Activated T-helper 9 cell treated with anti-CD3 and anti-CD28 coated beads, Interleukin-2, amount 50 U/mL, for 16 hours (primary cell): ENCODE measurements at regions not wholly inside any gene's neighbourhood (a gene's known extent, or its start where the extent isn't known, plus 50 kb on each side); places are given as distances from the start of the nearest gene placed in this dataset.
"Not testable (repeated sequence)": the region's sequence is repeated elsewhere in the genome, so short reads cannot be mapped to it uniquely, and the experiment has no call there.

ENCODE experiments used
- DNase-seq: peaks from one replicate; pipeline ENCODE4 v3.0.0-alpha.2; 2020; ENCODE audit warnings: low read depth

- DNase-seq, result no peak
Observed at GRCh38 chr10:101280511-101280910, 51.2 kb upstream of the LBX1 start.

DNA sequence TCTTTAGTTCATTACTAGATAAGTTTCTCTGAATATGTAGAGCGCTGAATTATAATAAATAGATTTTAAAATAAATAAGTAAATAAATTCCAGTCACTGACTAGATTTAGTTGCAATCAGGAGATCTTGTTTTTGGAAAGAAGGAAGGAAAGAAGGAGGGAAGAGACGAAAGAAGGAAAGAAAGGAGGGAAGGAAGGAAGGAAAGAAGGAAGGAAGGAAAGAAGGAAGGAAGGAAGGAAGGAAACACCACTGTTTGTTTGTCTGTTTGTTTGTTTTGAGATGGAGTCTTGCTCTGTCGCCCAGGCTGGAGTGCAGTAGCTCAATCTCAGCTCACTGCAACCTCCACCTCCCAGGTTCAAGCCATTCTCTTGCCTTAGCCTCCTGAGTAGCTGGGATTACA, 51.7 kb upstream of the LBX1 start:
- DNase-seq, result not testable (repeated sequence)

GRCh38 chr10:101282947-101283346, 53.7 kb upstream of the LBX1 start:
- no peak for DNase-seq

DNA sequence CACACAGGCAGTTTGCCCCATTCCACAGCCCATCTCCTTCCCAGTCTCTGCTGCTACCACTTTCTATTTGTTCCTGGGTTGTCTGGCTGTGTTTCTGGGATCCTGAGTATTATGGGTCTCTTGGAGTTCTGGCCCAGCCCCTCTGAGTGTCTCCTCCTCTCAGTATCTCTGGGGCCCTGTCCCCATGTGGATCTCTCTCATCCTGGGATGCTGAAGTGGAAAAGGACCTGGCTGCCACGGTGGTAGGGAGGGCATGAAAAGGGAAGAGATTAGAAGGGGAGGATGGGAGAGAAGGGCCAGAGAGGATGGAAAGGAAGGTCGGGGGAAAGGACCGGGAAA, 54.5 kb upstream of the LBX1 start:
- DNase-seq, result no peak

GRCh38 chr10:101284101-101284743, 55.0 kb upstream of the LBX1 start:
- no peak for DNase-seq

GRCh38 chr10:101284744-101285463, 55.6 kb upstream of the LBX1 start:
- DNase-seq, result no peak

DNA sequence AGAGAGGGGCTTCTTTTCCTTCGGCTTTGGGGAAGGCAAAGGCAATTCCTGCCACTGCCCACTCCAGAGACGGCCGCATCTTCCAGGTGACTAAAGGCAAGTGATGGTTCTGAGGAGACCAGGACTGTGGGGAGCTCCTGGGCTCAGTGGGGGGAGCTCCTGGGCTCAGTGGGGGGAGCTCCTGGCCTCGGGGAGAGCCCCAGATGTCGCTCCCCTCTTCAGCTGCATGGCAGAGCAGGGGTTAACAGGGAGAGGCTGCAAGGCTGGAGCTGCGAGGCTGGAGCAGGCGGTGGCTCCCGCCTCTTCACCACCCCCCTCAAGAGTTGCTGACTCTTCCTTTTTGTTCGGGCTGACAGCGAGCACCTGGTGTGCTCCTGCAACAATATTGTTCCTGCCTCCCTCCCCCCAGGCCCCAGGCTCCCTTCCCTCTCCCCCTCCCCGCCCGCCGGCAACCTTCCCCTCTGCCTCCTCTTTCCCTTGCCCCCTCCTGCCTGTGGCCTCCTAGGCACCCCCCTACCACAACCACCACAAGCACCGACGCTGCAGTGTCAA, 56.3 kb upstream of the LBX1 start:
- no peak for DNase-seq

DNA sequence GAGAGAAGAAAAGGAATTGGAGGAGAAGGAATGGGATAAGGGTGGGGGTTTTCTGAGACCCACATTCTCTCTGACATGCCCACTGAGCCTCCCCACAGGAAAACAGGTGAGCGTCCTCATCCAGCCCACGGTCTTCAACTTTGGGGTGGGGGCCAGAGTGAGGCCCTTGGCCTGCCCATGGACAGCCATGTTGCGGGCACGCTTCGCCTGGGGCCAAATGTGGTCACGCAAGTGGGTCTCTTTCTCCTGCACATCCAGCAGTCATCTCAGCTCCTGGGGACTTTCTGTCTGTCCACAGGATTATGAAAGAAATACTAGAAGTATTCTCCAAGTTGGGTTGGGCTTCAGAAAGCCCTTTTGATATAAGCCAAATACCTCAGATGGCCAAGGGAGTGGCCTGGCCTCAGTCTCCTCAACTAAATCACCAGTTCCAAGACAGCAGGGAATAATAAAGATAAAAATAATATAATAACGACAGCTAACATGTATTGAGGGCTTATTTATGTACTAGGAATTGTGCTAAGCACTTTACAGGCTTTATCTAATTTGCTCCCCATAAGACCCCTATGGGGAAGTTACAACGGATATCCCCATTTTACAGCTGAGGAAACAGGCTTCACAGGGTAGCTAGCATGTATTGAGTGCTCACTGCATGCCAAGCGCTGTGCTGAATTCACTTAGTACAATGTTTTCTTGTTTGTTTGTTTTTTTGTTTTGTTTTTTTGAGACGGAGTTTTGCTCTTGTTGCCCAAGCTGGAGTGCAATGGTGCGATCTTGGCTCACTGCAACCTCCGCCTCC, 57.2 kb upstream of the LBX1 start:
- no peak for DNase-seq

DNA sequence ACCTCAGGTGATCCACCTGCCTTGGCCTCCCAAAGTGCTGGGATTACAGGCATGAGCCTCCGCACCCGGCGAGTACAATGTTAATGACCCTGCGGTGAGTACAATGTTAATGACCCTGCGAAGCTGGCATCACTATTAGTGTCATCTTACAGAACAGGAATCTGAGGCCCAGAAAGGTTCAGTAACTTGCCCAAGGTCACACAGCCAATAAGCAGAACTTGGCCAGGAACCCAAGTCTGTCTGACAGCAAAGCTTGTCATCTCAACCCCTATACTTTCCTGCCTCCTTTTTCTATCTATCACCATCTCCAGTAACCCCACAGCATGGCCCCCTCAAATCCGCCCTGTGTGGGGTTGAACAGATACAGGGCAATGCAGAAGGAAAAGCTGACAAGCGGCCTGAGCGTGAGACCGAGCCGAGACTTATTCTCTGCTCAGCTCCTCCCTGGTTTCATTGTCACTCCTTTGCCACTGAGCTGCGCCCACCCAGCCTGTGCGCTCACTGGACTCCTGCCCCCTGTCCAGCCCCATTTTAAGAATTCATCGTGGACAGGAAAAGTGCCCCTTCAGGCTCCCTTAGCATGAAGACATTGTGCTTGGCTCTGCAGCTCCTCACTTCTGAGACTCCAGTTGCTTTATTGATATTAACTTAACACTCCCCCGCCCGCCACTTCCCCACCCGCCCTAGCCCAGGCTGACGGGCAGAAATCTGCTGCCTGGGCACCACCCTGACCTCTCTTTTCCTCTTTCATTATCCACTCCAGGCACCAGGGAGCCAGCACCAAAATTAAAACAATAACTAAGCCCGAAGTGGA, 58.1 kb upstream of the LBX1 start:
- DNase-seq, result no peak

- DNase-seq, result no peak
Observed at GRCh38 chr10:101287997-101288635, 58.9 kb upstream of the LBX1 start.

GRCh38 chr10:101289541-101289940, 60.3 kb upstream of the LBX1 start:
- DNase-seq, result no peak

- DNase-seq, result no peak
Observed at GRCh38 chr10:101290431-101290830, 61.2 kb upstream of the LBX1 start.

DNA sequence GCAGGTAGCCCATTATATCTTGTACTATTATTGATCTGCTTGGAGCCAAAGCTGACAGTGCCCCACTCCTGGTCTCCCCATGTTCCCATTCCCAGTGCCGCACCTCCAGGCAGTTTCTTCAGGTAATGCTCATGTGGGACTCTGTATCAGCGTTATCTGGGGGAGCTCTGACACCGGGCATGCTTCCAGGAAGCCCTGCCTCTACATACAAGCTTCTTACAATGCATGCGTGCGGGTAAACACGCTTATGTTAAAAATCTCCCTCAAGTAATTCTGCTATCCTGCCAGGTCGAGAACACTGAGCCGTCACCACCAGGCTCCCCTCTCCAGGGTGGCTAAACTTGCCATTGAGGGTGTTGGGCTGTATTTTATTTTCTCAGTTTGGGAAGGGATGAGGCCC, 61.6 kb upstream of the LBX1 start:
- no peak for DNase-seq

DNA sequence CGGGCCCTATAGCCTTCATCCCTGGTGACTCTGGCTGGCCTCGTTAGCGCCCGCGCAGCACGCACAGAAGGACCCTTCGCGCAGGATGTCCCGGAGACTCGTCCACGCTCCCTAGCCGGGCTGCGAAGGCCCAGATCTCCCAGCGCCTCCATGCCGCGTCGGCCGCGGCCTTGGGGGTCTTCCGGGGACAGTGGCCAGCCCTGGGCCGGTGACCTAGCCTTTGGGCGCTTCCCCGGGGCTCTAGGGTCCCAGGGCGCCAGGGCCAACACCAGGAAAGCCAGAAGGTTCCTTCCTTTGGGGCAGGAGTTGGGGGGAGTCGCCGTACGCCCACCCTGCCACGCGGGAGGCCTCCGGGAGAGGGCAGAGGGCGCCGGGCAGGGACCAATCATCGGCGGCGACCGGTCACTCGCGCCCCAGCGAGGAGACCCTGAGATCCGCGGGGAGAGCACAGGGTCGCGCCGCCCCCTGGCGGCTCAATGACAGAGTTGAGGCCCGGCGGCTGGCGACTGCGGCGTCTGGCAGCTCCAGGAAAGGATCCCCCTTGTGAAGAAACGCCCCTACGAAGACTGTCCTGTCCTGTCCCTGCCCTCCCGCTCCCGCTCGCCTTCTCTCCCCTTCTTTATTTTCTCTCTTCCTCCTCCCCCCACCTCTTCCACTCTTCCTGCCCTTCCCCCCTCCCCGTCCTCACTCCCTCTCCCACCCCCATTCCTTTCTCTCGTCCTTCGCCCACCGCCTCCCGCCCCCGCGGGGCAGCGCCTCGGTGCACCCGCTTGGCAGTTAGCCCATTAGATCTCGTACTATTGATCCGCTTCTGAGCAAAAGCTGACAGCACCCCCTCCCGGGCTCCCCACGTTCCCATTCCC, 62.3 kb upstream of the LBX1 start:
- DNase-seq, result peak; percentile 27

- no peak for DNase-seq
Observed at GRCh38 chr10:101292194-101293006, 61.6 kb upstream of the BTRC start.

- no peak for DNase-seq
Observed at GRCh38 chr10:101293007-101293723, 60.8 kb upstream of the BTRC start.

GRCh38 chr10:101294109-101294508, 59.9 kb upstream of the BTRC start:
- DNase-seq, result no peak

DNA sequence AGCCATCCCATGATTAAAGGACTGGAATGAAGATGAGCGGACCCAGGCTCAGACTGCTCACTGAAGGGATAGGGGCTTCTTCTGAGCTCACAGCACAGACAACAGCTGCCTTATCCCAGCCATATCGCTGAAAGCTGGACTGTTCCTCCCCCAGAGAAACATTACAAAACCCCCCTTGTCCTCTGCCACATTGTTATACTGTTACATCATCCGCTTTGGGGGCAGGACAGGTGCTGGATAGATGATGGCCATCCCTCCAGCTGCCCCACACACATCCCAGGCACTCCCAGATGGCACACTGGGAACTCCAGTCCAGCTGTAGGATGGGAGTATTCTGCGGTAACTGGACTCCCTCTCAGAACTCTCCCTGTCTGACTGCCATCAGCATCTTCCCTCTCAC, 58.7 kb upstream of the BTRC start:
- DNase-seq, result no peak

- DNase-seq, result peak; percentile 55
Observed at GRCh38 chr10:101297901-101298486, 56.0 kb upstream of the BTRC start.
